HG03354 (cell line): ENCODE measurements at regions not wholly inside any gene's neighbourhood (a gene's known extent, or its start where the extent isn't known, plus 50 kb on each side); places are given as distances from the start of the nearest gene placed in this dataset.

Source experiments
- ATAC-seq: cut with Tn5 transposase; IDR thresholded peaks from one replicate; pipeline ENCODE4 v1.9.1; 2021; ENCODE audit warnings: mild to moderate bottlenecking; ENCODE audit not compliant: unreplicated experiment, poor library complexity, severe bottlenecking

DNA sequence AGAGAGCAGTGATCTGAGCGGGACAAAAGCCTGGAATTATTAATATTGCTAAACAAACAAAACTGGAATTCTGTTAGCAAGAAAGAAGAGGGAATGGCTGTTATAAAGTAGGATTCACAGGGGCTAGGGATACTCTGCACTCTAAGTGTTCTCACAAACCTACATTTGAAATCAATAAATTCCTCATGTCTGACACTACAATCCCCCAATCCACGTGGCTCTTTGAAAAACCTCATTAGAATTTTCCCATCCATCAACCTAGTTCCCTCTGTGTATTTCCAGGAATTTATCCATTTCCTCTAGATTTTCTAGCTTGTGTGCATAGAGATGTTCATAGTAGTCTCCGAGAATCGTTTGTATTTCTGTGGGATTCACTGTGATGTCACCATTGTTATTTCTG lies 307.5 kb downstream of the RBM26 start:
- no peak for ATAC-seq

- ATAC-seq = no peak
These were observed 308.9 kb downstream of the RBM26 start for GRCh38 chr13:79097201-79097600.

DNA sequence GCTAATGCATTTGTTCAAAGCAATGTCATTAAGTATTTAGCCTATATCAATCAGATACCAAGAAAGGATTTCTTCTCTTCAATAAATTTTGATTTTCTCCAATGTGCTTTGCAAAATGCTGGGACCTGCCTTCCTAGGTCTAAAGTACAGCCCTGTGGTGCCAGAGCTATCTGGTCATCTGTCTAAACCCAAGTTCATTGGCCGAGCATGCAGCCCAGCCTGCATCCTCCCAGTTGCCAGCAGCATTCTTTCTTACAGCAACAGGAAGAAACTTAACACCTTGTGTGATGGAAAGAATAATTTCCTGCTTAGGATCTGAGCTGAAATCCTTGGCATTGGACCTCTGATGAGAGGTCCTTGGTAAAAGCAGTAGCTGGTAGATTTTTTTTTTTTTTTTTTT lies 310.0 kb downstream of the RBM26 start:
- no peak for ATAC-seq

- no peak for ATAC-seq
These were observed 315.4 kb downstream of the RBM26 start for GRCh38 chr13:79090552-79091124.

- no peak for ATAC-seq
These were observed 321.1 kb downstream of the RBM26 start for GRCh38 chr13:79084802-79085424.

DNA sequence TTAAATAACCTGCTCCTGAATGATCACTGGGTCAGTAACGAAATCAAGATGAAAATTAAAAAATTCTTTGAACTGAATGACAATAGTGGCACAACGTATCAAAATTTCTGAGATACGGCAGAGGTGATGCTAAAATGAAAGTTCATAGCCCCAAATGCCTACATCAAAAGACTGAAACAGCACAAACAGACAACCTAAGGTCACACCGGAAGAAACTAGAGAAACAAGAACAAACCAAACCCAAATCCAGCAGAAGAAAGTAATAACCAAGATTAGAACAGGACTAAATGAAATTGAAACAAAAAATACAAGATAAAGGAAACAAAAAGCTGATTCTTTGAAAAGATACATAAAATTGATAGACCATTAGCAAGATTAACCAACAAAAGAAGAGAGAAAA lies 324.1 kb downstream of the RBM26 start:
- ATAC-seq = no peak

- no peak for ATAC-seq
These were observed 326.7 kb downstream of the RBM26 start for GRCh38 chr13:79079351-79079839.

- no peak for ATAC-seq
These were observed 330.4 kb downstream of the RBM26 start for GRCh38 chr13:79075703-79076102.

GRCh38 chr13:79070343-79070974 lies 335.6 kb downstream of the RBM26 start:
- peak; percentile 75 for ATAC-seq

GRCh38 chr13:79062291-79062690 lies 343.8 kb downstream of the RBM26 start:
- ATAC-seq = no peak

DNA sequence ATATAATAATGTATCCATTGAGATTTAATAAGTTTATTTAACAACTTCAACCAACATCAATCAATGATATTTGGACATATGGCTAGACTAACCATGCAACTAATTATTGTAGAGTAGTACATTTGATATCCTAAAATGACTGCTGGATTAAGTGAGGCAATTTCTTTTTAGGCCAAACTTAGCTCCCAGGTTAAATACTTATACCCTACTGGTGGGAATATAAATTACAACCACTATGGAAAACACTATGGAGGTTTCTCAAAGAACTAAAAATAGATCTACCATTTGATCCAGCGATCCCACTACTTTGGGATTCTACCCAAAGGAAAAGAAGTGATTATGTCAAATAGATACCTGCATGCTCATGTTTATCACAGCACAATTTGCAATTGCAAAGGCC lies 345.8 kb downstream of the RBM26 start:
- ATAC-seq = no peak

GRCh38 chr13:79056706-79057105 lies 349.3 kb downstream of the RBM26 start:
- no peak for ATAC-seq

GRCh38 chr13:79051472-79051871 lies 354.6 kb downstream of the RBM26 start:
- no peak for ATAC-seq

DNA sequence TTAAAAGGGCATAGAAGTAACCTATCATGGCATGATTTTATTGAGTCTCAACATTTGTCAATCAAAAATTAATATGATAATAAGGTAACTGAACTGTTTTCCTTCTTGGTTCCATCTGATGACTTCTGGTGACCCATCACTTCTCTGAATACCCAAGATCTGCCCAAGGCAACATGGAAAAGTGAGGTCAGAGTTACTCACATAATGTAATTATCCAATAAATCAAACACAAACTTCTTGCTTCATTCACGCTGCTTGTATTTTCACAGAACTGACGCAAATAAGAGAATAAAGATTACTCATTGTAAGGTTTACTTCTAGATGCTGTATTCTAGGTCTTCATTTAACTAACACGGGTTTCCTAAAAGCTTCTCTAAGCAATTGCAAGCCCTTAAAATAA lies 361.6 kb downstream of the RBM26 start:
- ATAC-seq = no peak

- ATAC-seq = no peak
These were observed 362.8 kb downstream of the RBM26 start for GRCh38 chr13:79043208-79043607.

DNA sequence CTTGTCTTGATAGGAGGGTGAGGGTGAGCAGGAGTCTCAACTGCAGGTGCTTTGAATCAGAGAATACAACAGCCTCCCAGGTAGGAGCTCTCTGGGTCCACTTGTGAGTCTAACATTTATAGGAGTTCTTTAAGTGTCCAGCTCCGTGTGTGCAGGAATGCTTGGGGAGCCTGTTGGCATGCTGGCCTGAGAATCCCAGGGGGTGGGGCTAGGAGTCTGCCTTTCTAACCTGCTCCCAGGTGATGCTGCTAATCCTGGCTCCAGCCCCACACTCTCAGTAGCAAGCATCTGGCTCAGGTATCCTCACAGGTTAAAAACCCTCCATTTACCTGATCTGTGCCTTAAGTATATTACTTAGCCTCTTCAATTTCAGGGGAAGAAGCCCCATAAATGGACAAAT lies 368.9 kb downstream of the RBM26 start:
- ATAC-seq = no peak

DNA sequence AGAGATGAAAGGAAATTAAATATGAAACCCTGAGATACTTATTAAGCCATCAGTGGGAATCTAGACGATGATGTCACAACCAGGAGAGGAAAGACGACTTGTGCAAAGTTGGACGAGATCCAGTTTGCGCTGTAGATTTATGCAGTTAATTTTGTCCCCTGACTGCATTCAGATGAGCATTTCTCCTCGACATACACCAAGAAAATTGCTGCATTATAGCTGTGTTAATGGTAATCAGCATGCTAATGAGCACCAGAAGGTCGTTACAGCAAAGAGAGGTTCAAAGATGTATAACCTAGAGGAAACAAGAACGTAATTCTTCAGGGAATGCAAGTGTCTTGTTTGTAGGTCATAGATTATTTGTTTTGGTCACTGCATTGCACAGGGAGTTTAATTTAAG lies 371.7 kb downstream of the RBM26 start:
- no peak for ATAC-seq

DNA sequence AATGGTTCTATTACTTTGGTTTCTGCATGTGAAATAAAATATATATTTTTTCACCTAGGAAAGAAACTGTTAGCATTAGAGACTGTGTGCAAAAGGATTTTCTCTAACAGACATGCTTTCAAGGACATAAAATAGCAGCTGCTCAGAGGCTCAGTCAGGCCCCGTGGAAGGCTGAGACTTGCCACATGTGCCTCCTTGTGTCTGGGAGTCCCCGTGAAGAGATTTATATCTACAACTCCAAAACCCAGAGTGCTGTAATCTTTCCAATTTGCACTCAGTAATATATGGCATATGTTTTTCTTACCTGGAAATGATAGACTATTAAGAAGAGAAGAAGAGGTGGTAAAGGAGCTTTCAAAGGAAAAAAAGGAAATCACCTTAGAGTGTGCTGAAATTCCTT lies 371.6 kb upstream of the OBI1 start:
- ATAC-seq = no peak

- no peak for ATAC-seq
These were observed 359.2 kb upstream of the OBI1 start for GRCh38 chr13:79018166-79018565.

DNA sequence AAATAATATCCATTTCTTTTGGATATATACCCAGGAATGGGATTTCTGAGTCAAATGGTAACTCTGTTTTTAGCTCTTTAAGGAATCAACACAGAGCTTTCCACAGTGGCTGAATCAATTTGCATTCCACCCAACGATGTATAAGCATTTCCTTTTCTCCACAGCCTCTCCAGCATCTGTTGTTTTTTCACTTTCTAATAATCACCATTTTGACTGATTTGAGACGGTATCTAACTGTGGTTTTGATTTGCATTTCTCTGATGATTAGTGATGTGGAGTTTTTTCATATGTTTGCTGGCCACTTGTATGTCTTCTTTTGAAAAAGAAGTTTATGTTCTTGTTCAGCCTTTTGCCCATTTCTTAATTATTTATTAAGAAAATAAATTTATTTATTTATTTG lies 352.2 kb upstream of the OBI1 start:
- ATAC-seq = peak; percentile 69
